Liver (tissue), 8 donors: ENCODE measurements at regions not wholly inside any gene's neighbourhood (a gene's known extent, or its start where the extent isn't known, plus 50 kb on each side); places are given as distances from the start of the nearest gene placed in this dataset.

ENCODE experiments used
- DNase-seq: peaks from one replicate; pipeline ENCODE4 v3.0.0-alpha.2; 2017; ENCODE audit warnings: low spot score
- H3K27ac ChIP-seq, 2 donors: one replicate each; pipeline ENCODE4 v1.7.0; 2013; ENCODE audit warnings: inconsistent platforms in 2 of 2, low read length in 2 of 2, control low read depth in 1 of 2, low read depth in 1 of 2, mild to moderate bottlenecking in 1 of 2
- H3K27me3 ChIP-seq, 4 donors: one replicate each; pipeline versions ENCODE4 v1.6.1 to v1.7.0; 2013; ENCODE audit warnings: low read length in 3 of 4, inconsistent platforms in 1 of 4, mild to moderate bottlenecking in 1 of 4, moderate library complexity in 1 of 4; ENCODE audit not compliant: control insufficient read depth in 4 of 4, insufficient read depth in 4 of 4
- H3K36me3 ChIP-seq, 4 donors: one replicate each; pipeline versions ENCODE4 v1.6.1 to v1.7.0; 2013; ENCODE audit warnings: low read length in 3 of 4, mild to moderate bottlenecking in 3 of 4, low read depth in 1 of 4, moderate library complexity in 1 of 4; ENCODE audit not compliant: control insufficient read depth in 4 of 4, insufficient read depth in 3 of 4
- H3K4me1 ChIP-seq, 4 donors: one replicate each; pipeline versions ENCODE4 v1.6.1 to v1.7.0; 2013; ENCODE audit warnings: low read length in 3 of 4, mild to moderate bottlenecking in 3 of 4, moderate library complexity in 1 of 4; ENCODE audit not compliant: control insufficient read depth in 4 of 4, insufficient read depth in 4 of 4
- H3K4me3 ChIP-seq, 3 donors: one replicate each; pipeline versions ENCODE4 v1.6.1 to v1.7.0; 2013; ENCODE audit warnings: low read length in 3 of 3, control low read depth in 1 of 3, low read depth in 1 of 3, mild to moderate bottlenecking in 1 of 3
- H3K9ac ChIP-seq, 2 donors: one replicate each; pipeline ENCODE4 v1.7.0; 2013; ENCODE audit warnings: low read length in 2 of 2, mild to moderate bottlenecking in 2 of 2, moderate library complexity in 2 of 2, control low read depth in 1 of 2, low read depth in 1 of 2
- H3K9me3 ChIP-seq, 4 donors: one replicate each; pipeline versions ENCODE4 v1.6.1 to v1.7.0; 2013; ENCODE audit warnings: low read length in 3 of 4; ENCODE audit not compliant: control insufficient read depth in 4 of 4
- EGR1 ChIP-seq, 2 donors: IDR thresholded peaks; 2 replicates each; pipeline ENCODE4 v1.6.1; 2016 to 2018; ENCODE audit warnings: antibody characterized with exemption in 2 of 2, low read depth in 2 of 2
- FOXA1 ChIP-seq: IDR thresholded peaks from 2 replicates; pipeline ENCODE4 v1.6.1; 2016; ENCODE audit warnings: antibody characterized with exemption
- FOXA2 ChIP-seq: IDR thresholded peaks from 2 replicates; pipeline ENCODE4 v1.6.1; 2016; ENCODE audit warnings: antibody characterized with exemption
- HNF4A ChIP-seq, 2 donors: conservative IDR thresholded peaks; 2 replicates each; pipeline ENCODE4 v1.6.1; 2016; ENCODE audit warnings: antibody characterized with exemption in 2 of 2, mild to moderate bottlenecking in 2 of 2
- HNF4G ChIP-seq: IDR thresholded peaks from 2 replicates; pipeline ENCODE4 v1.6.1; 2016; ENCODE audit warnings: antibody characterized with exemption
- RAD21 ChIP-seq, 2 donors: IDR thresholded peaks; 2 replicates each; pipeline ENCODE4 v1.6.1; 2016; ENCODE audit warnings: antibody characterized with exemption in 2 of 2, mild to moderate bottlenecking in 2 of 2
- RXRA ChIP-seq, 2 donors: IDR thresholded peaks; 2 replicates each; pipeline ENCODE4 v1.6.1; 2017 to 2018; ENCODE audit warnings: antibody characterized with exemption in 2 of 2, mild to moderate bottlenecking in 1 of 2
- SP1 ChIP-seq: IDR thresholded peaks from 2 replicates; pipeline ENCODE4 v1.6.1; 2018; ENCODE audit warnings: antibody characterized with exemption, mild to moderate bottlenecking
- TAF1 ChIP-seq: conservative IDR thresholded peaks from 2 replicates; pipeline ENCODE4 v1.6.1; 2016; ENCODE audit warnings: antibody characterized with exemption, mild to moderate bottlenecking
- YY1 ChIP-seq: IDR thresholded peaks from 2 replicates; pipeline ENCODE4 v1.6.1; 2016; ENCODE audit warnings: antibody characterized with exemption, mild to moderate bottlenecking
- WGBS: extraction: QIAGEN DNeasy Blood & Tissue Kit; methylation state at CpG from one replicate; pipeline ENCODE4 v1.1.7; 2013; 5-methylcytosine and 5-hydroxymethylcytosine counted together
- TF ChIP-seq, protein P1 (sequence below): fragments of 150-350 bp; IDR thresholded peaks from 2 replicates; pipeline ENCODE4 v1.5.1; 2017; ENCODE audit warnings: improper control_type of control experiment, low read depth, low read length; ENCODE audit not compliant: missing input control
- TF ChIP-seq, protein P2 (sequence below): IDR thresholded peaks from 2 replicates; pipeline ENCODE4 v1.6.1; 2016; ENCODE audit warnings: antibody characterized with exemption
- TF ChIP-seq, protein P3 (sequence below): IDR thresholded peaks from 2 replicates; pipeline ENCODE4 v1.6.1; 2016; ENCODE audit warnings: antibody characterized with exemption
- TF ChIP-seq, protein P4 (sequence below): IDR thresholded peaks from 2 replicates; pipeline ENCODE4 v1.6.1; 2016; ENCODE audit warnings: antibody characterized with exemption, mild to moderate bottlenecking
- donor health status: healthy.
- donor health status: healthy.
- donor health status: healthy.
- donor health status: healthy.
- donor health status: healthy.

DNA sequence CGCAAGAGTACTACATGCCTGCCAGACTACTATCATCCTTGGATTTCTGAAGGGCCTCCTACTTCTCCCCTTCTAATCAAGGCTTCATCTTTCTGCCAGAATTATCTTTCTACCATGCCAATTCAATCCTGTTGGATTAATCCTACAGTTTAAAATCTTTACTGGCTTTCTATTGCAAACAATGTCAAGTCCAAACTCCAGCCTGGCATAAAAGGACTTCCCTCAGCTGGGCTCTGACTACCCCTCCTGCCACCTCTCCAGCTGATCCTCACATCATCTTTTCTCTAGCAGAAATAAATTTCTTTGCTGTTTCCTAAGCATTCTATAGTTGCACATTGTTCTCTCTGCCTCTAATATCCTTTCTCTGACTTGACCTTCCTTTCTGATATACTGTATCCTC lies 119.7 kb upstream of the RAD23B start:
- H3K27ac ChIP-seq = no peak overlapping the region
- peaks cover 0 to 5% (median 3%) of the 10 kb centered on the region in 4 donors for H3K4me1 ChIP-seq
- H3K9ac ChIP-seq = no peak overlapping the region
- 97% methylated on average over 1 of the region's 1 CpG for WGBS
- H3K4me3 ChIP-seq = no peak overlapping the region
- H3K36me3 ChIP-seq = no peaks in the 10 kb centered on the region
- no peaks in the 10 kb centered on the region for H3K27me3 ChIP-seq
- TF ChIP-seq EGR1 (IDR thresholded peaks at IDR 0.05; ENCODE audit: low read depth in 2 of 2) (no peak), HNF4A (conservative IDR thresholded peaks at IDR 0.05) (peak in 1 of 2 donors; percentile 30), FOXA2 (no peak)
- no peak for DNase-seq
- no peaks in the 10 kb centered on the region for H3K9me3 ChIP-seq

DNA sequence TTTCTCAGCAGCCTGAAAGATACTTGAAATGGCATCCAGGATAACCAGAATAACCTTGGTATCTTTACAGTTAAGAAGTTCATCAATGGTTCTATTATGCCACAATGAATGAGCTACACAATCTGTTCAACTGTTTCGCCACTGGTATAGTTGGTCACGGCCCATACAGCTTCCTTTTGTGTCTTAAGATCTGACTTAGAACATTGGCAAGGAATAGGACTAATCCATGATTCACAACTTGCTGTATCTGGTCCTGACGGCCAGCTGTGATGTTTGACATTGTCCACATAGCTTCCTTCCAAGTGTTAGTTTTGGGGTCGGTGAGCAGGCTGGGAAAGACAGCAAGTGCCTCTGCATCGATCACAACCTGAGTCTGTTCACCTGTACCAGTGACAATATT lies 113.3 kb upstream of the RAD23B start:
- Histone ChIP-seq H3K4me3 (no peak overlapping the region), H3K27ac (no peak overlapping the region), H3K4me1 (peaks cover 2 to 19% (median 12%) of the 10 kb centered on the region in 4 donors), H3K27me3 (no peaks in the 10 kb centered on the region), H3K9me3 (no peaks in the 10 kb centered on the region), H3K9ac (no peak overlapping the region), H3K36me3 (no peaks in the 10 kb centered on the region)
- DNase-seq = no peak
- no peak for TF ChIP-seq RXRA (IDR thresholded peaks at IDR 0.05)
- no peak for TF ChIP-seq FOXA1
- TF ChIP-seq, protein P1, sequence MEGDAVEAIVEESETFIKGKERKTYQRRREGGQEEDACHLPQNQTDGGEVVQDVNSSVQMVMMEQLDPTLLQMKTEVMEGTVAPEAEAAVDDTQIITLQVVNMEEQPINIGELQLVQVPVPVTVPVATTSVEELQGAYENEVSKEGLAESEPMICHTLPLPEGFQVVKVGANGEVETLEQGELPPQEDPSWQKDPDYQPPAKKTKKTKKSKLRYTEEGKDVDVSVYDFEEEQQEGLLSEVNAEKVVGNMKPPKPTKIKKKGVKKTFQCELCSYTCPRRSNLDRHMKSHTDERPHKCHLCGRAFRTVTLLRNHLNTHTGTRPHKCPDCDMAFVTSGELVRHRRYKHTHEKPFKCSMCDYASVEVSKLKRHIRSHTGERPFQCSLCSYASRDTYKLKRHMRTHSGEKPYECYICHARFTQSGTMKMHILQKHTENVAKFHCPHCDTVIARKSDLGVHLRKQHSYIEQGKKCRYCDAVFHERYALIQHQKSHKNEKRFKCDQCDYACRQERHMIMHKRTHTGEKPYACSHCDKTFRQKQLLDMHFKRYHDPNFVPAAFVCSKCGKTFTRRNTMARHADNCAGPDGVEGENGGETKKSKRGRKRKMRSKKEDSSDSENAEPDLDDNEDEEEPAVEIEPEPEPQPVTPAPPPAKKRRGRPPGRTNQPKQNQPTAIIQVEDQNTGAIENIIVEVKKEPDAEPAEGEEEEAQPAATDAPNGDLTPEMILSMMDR = no peak
- no peak for TF ChIP-seq RAD21 (IDR thresholded peaks at IDR 0.05)
- TF ChIP-seq FOXA2 = no peak
- TF ChIP-seq, protein P2, sequence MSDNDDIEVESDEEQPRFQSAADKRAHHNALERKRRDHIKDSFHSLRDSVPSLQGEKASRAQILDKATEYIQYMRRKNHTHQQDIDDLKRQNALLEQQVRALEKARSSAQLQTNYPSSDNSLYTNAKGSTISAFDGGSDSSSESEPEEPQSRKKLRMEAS = no peak
- TF ChIP-seq HNF4A (conservative IDR thresholded peaks at IDR 0.05) = no peak
- TF ChIP-seq SP1 = no peak
- 88% methylated on average over 5 of the region's 5 CpGs for WGBS

DNA sequence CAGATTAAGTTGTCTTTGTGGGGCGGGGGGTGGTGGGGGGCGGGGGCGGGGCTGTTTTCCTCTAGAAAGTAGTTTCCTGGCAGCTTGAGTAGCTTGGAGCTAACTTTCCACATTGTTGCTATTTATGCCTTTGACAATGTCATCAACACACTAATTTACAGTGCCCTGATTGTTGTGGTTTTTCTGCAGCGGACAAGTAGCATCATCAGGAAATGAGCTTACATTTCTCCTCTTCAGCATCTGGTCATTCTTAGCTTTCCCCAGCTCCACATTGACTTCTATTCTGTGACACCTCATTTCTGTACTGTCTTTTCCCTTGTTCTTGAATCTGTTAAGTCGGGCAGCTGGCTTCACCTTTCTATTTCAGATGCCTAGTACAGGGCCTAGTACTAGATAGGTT lies 112.3 kb upstream of the RAD23B start:
- H3K9ac ChIP-seq = no peak overlapping the region
- no peak overlapping the region for H3K27ac ChIP-seq
- 80% methylated on average over 5 of the region's 5 CpGs for WGBS
- no peaks in the 10 kb centered on the region for H3K9me3 ChIP-seq
- H3K4me3 ChIP-seq = no peak overlapping the region
- peaks cover 6 to 25% (median 19%) of the 10 kb centered on the region in 4 donors for H3K4me1 ChIP-seq
- no peaks in the 10 kb centered on the region for H3K36me3 ChIP-seq
- no peak for TF ChIP-seq TAF1
- TF ChIP-seq RXRA (IDR thresholded peaks at IDR 0.05) = no peak
- no peak for TF ChIP-seq HNF4G
- TF ChIP-seq, protein P2 = no peak
- no peak for TF ChIP-seq RAD21 (IDR thresholded peaks at IDR 0.05)
- TF ChIP-seq YY1 = no peak
- TF ChIP-seq, protein P3, sequence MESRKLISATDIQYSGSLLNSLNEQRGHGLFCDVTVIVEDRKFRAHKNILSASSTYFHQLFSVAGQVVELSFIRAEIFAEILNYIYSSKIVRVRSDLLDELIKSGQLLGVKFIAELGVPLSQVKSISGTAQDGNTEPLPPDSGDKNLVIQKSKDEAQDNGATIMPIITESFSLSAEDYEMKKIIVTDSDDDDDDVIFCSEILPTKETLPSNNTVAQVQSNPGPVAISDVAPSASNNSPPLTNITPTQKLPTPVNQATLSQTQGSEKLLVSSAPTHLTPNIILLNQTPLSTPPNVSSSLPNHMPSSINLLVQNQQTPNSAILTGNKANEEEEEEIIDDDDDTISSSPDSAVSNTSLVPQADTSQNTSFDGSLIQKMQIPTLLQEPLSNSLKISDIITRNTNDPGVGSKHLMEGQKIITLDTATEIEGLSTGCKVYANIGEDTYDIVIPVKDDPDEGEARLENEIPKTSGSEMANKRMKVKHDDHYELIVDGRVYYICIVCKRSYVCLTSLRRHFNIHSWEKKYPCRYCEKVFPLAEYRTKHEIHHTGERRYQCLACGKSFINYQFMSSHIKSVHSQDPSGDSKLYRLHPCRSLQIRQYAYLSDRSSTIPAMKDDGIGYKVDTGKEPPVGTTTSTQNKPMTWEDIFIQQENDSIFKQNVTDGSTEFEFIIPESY = no peak
- TF ChIP-seq, protein P4, sequence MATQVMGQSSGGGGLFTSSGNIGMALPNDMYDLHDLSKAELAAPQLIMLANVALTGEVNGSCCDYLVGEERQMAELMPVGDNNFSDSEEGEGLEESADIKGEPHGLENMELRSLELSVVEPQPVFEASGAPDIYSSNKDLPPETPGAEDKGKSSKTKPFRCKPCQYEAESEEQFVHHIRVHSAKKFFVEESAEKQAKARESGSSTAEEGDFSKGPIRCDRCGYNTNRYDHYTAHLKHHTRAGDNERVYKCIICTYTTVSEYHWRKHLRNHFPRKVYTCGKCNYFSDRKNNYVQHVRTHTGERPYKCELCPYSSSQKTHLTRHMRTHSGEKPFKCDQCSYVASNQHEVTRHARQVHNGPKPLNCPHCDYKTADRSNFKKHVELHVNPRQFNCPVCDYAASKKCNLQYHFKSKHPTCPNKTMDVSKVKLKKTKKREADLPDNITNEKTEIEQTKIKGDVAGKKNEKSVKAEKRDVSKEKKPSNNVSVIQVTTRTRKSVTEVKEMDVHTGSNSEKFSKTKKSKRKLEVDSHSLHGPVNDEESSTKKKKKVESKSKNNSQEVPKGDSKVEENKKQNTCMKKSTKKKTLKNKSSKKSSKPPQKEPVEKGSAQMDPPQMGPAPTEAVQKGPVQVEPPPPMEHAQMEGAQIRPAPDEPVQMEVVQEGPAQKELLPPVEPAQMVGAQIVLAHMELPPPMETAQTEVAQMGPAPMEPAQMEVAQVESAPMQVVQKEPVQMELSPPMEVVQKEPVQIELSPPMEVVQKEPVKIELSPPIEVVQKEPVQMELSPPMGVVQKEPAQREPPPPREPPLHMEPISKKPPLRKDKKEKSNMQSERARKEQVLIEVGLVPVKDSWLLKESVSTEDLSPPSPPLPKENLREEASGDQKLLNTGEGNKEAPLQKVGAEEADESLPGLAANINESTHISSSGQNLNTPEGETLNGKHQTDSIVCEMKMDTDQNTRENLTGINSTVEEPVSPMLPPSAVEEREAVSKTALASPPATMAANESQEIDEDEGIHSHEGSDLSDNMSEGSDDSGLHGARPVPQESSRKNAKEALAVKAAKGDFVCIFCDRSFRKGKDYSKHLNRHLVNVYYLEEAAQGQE = no peak
- no peak for TF ChIP-seq HNF4A (conservative IDR thresholded peaks at IDR 0.05)
- DNase-seq = no peak
- no peaks in the 10 kb centered on the region for H3K27me3 ChIP-seq
